OCI-M1 (cell line): ENCODE measurements at regions not wholly inside any gene's neighbourhood (a gene's known extent, or its start where the extent isn't known, plus 50 kb on each side); places are given as distances from the start of the nearest gene placed in this dataset.
"Not testable (repeated sequence)": the region's sequence is repeated elsewhere in the genome, so short reads cannot be mapped to it uniquely, and the experiment has no call there.

Source experiments
- DNase-seq: peaks from one replicate; lab custom pipeline; 2025; lab: John Stamatoyannopoulos, UW

GRCh38 chr2:228956701-228957474 lies 314.2 kb downstream of the PID1 start:
- DNase-seq: no peak

- no peak for DNase-seq
Measured at GRCh38 chr2:228949831-228950230, 321.3 kb downstream of the PID1 start.

DNA sequence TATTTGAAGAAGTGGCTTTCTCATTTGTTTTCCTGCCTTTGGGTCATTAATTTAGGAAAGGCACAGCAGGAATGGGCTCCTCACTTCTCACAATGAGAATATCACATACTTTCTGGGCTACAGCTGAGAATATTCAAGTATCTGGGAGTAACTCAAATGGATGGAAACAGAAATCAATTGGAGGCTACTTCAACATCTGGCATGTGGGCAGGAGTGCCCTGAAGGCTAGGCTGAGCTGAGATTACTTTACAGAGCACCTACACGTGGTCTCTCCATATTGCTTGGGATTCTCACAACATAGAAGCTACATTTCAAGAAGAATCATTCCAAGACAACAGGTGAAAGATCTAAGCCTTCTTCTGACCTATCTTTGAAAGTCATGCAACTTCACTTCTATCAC lies 325.4 kb downstream of the PID1 start:
- DNase-seq: no peak

- no peak for DNase-seq
Measured at GRCh38 chr2:228942856-228943255, 328.2 kb downstream of the PID1 start.

DNA sequence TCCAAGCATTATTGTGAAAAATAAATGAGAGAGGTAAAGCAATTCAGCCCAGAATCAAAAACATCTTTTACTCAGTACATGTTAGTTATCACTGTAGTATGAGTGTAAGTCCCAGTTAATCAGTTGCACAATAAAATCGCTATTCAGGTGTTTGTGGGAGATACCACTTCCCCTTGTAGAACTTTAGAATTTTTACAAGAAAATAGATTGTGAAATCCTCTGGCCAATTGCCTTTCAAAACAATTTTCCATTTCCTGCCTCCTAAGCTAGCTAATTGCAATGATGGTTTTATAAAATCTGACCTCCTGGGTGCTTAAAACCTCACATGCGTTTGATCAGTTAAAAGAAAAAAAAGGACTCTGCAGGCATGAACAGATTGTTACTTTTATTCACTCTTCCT lies 332.5 kb downstream of the PID1 start:
- DNase-seq: no peak

GRCh38 chr2:228927028-228928010 lies 343.8 kb downstream of the PID1 start:
- no peak for DNase-seq

- no peak for DNase-seq
Measured at GRCh38 chr2:228919808-228920207, 351.3 kb downstream of the PID1 start.

GRCh38 chr2:228917220-228917619 lies 353.9 kb downstream of the PID1 start:
- no peak for DNase-seq

DNA sequence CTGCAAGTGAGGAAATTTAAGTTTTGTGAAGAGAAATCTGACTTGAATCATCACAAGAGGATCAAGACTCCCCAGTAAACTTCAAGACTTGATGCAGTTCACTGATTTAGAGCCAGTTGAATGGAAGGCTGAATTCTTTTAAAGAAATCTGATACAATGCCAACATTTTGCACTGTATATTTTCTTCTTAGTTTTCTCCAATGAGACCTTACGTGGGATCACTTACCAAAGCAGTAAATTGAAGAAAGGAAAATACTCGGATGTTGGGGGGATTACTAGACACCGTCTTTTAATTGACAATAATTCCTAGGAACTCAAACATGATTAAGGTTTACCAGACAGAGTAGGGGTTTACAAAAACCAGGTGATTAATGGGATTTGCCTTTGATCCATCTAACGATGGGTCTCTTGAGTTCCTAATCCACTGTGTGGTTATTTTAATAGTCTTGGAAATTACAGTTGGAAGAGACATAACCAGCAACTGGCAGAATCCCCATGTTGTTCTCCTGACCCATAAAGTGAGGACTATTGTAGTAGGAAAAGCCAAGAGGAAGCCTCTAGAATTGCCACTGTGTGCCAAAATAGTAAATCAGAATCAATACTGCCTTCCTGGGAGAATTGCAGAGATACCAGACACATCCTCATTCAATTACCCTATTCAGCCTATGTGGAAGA lies 354.5 kb downstream of the PID1 start:
- DNase-seq: no peak

DNA sequence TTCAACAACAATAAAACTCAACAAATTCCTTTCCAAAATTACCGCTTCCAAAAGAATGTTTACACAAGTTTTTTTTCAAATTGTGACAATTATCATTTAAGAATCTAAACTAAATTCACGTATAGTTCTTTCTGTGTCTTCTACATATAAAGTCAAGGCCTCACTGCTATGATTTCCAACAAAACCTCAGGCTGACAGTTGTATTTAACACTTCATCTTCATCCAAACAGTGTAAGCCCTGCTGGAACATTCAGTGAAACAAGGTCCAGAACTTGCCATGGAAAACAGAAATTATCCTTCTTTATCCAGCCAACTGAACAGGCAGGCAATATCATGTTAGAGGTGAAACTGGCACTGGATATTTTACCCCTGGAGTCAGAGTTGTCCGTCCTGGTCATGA lies 357.9 kb downstream of the PID1 start:
- DNase-seq: no peak

GRCh38 chr2:228910872-228911271 lies 360.2 kb downstream of the PID1 start:
- not testable (repeated sequence) for DNase-seq

GRCh38 chr2:228902176-228902575 lies 368.9 kb downstream of the PID1 start:
- DNase-seq: no peak

- no peak for DNase-seq
Measured at GRCh38 chr2:228901531-228901930, 369.6 kb downstream of the PID1 start.

DNA sequence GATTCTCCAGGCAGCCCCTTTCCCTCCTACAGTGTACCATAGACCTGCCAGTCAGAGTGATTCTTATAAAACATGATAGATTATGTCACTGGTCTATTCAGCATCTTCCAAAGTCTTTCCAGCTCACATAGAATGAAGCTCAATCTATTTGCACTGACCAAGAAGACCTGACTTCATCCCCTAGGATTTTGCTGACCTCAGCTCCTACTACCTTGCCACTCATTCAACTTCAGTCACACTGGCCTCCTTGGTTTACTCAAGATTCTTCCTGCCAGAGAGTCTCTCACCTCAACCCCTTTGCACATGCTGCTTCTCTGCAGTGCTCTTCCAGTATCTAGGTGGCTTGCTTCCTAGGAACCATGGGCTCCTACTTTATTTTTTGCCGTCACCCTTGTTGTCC lies 392.9 kb downstream of the PID1 start:
- DNase-seq: no peak

GRCh38 chr2:228876276-228876675 lies 394.8 kb downstream of the PID1 start:
- DNase-seq: peak; percentile 51

- DNase-seq: no peak
Measured at GRCh38 chr2:228875152-228875900, 395.8 kb downstream of the PID1 start.

DNA sequence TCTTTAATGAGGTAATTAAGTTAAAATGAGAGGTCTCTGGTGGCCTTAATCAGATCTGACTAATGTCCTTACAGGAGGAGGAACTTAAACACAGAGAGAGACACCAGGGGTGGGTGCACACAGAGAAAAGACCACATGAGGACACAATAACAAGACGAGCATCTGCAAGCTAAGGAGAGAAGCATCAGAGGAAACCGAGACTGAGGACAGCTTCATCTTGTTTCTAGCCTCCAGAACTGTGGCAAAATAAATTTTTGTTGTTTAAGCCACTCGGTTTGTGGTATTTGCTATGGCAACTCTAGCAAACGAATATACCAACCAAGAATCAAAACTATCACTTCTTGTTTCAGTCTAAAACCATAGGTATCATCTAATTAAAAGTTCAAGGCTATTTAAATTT lies 400.1 kb downstream of the PID1 start:
- DNase-seq: no peak

- no peak for DNase-seq
Measured at GRCh38 chr2:228869636-228870264, 401.3 kb downstream of the PID1 start.

GRCh38 chr2:228867406-228867805 lies 403.7 kb downstream of the PID1 start:
- DNase-seq: no peak

GRCh38 chr2:228866781-228867180 lies 404.3 kb downstream of the PID1 start:
- DNase-seq: no peak

GRCh38 chr2:228866044-228866443 lies 405.0 kb downstream of the PID1 start:
- no peak for DNase-seq
